NCI-H1092 (cell line): ENCODE measurements at regions not wholly inside any gene's neighbourhood (a gene's known extent, or its start where the extent isn't known, plus 50 kb on each side); places are given as distances from the start of the nearest gene placed in this dataset.

Experiments
- DNase-seq: peaks from one replicate; lab custom pipeline; 2025; lab: John Stamatoyannopoulos, UW

DNA sequence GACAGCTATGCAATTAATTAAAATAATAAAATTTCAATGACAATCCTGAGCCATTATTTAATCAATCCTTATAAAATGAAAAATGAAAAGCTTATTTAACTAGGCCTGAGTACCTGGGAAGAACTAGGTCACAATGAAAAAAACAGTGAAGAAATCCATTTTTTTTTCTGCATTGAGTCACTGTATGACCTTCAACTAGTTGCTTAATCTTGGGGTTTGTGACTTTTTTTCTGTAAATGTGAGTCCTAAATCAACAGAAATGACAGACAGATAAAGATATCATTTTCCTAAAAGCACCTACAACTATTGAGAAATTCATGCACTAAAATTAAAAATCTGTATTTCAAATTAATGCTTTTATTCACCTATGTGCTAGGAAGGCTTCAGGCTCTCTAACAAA is 96.8 kb downstream of the TMEM26 start:
- DNase-seq, result no peak

DNA sequence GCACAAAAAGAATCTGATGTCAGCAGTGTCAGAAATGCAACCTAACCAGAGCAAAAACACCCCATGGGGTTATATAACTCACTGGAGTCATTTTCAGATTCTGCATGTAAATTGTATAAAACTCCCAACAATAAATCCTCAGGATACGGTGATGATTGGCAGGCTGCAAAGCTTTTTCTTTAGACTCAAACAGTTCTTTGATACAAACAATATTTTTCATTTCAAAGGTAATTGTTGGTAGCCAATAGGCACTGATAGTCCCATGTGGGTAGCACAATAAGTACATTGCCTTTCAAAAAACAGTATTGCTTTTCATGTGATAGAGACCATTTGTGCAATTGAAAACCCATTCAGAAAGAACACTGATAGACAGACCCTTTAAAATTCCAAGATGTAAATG is 98.0 kb downstream of the TMEM26 start:
- no peak for DNase-seq

DNA sequence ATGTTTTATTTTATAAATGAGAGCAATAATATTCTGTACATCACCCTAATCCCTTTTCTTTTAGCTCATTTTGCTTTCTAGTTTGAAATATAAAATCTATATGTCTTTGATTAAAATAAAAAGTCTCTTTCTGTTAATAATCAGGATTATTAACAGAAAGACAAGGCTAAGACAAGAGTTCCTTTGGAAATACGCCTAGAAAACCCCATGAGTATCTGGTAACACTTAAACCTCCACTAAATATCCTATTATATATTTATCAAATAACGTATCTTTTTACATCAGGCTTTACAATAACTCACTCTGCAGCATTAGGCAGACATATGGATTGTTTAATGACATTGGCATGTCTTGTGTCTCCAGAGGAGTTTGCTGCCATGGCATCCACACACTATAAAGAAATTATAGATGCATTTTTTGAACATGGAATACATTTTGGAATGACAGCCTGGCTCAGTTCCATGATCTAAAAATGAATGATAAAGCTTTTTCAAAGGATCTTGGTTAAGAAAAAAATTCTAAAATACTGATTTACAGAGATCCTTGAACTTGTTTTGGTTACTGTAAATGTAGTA is 98.7 kb downstream of the TMEM26 start:
- DNase-seq, result no peak

DNA sequence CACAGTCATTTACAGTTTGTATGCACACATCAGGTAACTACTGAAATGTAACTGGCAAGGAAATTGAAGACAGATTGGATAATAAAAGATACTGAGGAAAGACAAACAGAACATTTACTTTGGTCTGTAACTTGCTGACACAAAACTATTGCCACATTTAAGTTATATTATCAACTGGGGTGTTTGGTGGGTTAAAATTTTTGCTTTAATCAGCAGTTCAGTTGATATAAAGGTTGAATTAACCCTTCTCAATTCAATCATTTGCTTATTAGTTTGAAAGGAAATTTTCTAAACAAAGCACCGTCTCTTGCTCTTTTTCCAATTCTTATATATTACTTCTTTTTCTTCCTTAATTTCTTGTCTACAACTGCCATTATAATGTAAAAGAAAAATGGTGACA is 102.4 kb downstream of the TMEM26 start:
- no peak for DNase-seq

DNA sequence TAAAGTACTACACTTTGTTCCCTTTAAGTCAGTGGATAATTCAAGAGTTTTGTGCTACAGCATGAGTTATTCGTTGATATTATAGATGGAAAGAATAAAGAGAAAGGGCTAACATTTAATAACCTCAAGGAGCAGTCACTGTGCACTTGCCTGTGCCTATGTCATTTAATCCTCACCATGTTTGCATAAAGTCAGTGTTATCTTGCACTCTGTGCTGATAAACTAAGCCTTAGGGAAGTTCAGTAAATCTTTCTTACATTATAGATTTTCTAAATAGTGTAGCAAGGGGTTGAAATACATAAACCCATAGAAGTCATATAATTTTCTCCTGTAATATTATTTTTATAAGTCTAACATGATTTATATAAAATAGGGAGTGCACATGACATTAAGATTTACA is 103.1 kb downstream of the TMEM26 start:
- no peak for DNase-seq

DNA sequence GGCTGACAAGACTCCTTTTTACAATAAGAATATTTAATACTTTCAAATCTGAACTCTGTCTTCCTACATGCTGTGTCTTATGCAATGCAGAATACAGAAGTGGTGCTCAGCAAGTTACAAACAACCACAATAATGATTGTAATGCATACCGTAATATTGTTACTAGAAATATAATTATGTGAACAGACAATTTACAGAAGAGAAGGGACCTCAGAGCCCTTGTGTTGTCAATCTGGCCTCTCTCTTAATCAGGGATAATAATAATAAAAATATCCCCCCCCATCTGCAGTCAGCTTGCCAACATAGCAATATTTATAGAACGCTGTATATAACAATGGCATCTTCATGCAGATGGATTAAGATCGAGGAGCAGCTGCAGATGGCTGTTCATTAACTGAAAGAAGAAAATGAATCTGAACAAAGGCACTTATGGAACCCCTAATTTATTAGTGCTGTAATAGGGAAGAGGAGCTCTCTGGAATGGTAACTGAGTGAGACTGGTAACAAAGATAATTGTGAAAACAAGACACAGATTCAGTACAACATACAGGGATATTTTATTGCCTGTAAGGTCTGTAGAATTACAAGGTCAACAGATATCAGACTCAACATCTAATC is 106.3 kb downstream of the TMEM26 start:
- DNase-seq, result no peak

DNA sequence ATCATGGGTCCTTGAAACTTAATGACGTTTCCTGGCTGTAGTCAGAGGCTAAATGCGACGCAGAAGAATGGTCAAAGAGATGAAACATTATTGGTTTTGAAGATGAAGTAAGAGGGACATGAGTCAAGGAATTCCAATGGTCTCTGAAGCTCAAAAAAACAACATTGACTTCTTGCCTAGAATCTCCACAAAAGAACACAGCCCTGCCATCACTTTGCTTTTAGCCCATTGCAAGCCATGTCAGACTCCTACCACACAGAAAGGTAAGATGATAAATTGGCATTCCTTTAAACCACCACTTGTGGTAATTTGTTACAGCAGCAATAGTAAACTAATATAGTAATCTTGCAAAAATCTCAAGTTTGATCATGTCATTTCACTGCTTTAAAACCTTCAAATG is 109.4 kb downstream of the TMEM26 start:
- no peak for DNase-seq

DNA sequence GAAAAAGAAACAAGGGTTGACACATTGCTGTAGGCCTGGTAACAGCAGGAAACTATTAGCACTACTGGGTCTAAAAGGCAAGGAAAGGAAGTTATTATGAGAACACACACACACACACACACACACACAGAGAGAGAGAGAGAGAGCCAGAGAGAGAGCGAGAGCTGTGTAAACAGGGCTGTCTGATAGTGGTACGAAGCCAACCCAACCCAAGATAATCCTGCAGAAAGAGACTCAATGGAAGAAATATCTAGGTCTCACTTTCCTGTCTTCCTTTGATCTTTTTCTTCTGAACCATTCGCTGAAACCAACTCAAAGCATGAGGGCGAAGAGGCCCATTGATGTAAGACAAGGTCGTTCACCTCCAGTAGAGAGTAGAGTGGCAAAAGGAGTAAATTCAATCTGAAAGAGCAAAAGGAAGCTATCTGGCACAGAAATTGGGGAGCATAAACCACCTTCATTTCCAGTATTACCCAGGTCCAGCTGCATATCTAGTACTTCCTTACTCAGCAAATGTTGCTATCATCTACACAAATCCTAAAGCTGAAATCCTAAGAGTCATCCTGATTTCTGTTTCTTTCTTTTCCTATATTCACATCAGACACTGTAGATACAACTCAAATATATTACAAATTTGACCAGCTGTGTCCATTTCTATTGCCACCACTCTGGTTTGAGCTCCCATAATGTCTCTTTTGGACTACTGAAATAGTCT is 110.2 kb downstream of the TMEM26 start:
- no peak for DNase-seq

DNA sequence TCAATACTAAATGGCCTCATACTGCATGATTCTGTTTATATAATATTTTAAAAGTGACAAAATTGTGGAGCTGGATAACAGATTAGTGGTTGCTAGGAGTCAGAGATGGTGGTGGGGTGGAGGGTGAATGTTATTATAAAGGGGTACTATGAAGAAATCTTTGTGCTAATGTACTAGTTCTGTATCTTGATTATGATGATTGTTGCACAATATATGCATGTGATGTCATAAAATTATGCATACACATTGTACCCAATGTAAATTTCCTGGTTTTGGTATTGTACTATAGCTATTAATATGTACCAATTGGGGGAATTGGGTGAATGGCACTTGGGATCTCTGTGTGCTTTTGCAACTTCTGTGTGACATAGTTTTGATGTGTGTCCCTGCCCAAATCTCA is 112.2 kb downstream of the TMEM26 start:
- no peak for DNase-seq

DNA sequence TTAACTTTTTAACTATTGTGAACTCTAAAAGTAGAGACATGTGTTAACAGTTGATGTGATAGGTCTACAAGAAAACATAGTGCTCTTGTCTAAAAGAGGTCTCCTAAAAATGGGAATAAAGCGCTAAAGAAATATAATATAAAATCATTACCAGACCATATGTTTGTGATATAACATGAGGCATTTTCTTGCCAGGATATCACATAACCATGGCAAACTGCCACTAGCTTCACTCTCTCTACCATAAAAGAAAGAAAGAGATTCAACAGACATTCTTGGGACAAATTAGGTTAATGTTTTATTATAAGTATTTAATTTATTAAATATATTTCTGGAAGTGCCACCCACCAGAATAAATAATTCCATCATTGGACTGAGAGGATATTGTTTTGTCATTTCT is 115.0 kb downstream of the TMEM26 start:
- no peak for DNase-seq

DNA sequence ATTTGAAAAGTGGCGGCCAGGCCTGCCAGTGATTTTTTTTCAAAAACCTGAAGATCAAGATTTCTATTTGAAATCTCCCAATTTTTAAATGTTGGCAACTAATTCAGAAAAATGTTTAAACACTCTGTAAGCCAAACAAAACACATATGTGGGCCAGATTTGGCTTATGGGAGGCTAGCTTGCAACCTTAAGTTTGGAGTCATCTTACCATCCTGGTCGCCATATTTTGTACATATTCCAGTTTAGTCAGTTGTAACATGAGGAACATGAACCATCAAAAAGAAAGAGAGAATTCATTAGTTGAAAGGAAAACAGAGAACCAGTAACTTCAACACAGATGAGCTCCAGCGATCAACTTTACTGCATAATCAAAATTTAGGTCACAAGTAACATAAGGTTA is 115.4 kb downstream of the TMEM26 start:
- DNase-seq, result no peak

DNA sequence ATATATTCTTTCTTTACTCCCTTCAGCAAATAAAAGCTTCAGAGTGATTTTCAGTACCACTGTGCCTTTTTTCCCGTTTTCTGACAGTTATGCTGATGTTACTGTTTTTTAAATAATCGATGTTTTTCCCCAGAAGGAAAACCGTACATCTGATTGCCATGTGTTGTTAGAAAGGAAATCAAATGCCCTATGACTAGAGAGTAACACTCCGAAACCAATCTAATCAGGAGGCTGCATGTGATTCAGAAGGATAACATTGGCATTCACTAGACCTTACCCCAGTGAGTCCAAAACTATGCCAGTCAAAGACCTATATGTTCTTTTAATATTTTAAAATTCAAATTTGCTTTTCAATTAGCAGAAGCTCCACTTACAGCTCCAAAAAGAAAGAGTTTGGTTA is 116.3 kb downstream of the TMEM26 start:
- no peak for DNase-seq

DNA sequence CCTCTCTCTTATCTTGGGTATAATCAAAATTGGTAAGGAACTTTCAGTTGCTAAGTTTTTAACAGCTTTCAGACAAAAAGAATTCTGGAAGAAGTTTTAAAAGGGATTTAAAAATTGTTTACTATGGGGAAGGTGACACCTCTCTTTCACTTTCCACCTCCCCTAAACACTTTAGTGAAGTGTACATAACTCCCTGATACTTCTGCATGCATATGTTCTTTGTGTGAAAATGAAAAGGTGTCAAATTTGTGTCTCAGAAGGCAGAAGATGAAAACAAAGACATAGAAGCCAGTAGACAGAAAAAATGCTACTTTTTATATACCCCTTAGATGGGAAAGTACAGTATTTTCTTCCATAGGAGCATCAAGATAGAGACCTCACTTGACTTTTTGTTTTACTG is 117.8 kb downstream of the TMEM26 start:
- no peak for DNase-seq

DNA sequence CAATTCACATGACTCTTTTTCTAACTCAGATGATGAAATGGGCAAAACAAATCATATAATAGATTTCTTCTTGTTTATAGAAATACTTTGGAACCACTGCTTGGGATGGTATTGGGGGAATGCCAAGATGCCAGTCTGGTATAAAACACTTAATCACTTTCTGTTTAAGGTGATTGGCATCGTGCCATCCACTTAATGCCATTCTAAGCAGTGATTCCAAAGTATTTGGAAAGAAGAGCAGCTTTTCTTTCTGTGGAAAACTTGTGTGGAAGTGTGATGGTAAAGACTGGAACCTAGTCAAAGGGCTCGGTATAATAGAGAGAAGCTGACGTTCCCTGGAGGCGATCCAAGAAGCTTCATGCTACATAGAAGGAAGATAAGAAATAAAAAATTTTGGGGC is 120.6 kb downstream of the TMEM26 start:
- DNase-seq, result no peak

DNA sequence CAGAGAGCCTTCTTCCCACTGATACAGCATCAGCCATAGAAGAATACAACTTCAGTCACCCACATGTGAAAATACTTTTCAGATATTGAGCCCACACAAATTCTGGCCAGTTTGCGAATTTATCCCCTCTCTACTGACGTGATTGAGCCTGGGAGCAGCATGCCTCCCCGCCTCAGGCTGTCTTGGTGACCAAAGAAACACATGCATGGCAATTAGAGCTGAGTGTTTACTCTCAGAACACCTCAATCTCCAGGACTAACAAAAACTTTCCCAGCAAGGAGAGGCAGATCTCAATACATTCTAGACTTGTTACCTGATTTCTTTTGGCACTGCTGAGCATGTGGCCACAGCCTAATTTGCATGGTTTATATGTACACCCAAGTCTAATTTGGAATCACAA is 122.5 kb downstream of the TMEM26 start:
- DNase-seq, result no peak

DNA sequence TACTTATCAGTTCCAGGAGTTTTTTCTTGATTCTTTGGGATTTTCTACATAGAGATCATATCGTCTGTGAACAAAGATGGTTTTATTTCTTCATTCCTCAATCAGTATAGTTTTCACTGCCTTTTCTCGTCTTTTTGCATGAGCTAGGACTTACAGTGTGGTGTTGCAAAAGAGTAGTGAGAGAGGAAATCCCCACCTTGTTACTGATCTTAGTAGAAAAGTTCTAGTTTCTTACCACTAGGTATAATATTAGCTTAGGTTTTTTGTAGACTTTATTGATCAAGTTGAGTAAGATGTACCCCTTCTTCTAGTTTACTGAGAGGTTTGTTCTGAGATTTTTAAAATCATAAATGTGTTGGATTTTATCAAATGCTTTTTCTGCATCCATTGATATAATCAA is 123.3 kb downstream of the TMEM26 start:
- DNase-seq, result no peak

DNA sequence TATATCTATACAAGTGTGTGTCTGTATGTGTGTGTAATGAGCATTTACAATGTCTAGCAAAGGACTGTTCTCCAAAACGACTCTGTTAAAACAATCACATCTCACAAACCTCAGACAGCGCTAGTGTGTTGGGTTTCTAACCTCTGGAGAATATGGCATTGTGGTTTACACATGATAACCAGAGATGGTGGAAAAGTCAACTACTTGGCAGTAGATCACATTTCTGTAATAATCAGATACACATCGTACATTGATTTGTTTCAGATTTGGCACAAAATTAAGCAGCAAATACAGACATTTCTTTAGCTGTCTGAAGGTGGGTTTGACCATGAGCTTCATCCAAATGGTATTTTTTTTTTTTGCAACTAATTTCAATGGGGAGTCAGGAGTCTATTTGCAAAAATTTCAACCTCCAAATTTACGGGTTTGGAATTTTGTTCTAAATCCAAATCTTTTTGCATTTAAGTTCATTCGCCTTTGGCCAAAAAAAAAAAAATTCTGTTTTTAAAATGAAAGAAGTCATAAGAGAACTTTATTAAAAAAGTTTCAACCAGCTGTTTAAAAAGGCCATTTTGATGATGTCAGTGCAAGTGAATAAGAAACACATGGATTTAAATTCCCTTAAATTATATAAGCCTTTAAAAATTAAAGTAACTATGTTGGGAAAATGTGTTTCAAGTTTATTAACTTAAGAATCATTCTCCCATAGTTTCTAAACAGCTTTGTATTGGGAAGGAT is 127.8 kb downstream of the TMEM26 start:
- no peak for DNase-seq

DNA sequence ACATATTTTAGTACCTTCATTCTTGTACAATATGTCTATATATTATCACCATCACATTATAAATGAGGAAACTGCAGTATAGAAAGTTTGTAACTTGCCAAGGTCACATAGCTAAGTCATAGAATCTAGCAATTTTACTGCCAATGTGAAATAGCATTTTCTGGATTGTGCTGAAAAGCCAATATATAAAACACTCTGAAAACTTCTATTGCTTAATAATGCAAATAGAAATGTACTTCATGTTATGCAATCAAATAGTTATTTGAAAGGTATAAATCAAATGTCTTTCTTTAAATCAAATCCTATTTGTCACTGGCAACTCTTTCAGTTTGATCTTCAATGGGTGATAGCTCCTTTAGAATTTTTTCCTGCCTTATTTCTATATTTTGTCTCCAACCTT is 129.5 kb downstream of the TMEM26 start:
- no peak for DNase-seq

DNA sequence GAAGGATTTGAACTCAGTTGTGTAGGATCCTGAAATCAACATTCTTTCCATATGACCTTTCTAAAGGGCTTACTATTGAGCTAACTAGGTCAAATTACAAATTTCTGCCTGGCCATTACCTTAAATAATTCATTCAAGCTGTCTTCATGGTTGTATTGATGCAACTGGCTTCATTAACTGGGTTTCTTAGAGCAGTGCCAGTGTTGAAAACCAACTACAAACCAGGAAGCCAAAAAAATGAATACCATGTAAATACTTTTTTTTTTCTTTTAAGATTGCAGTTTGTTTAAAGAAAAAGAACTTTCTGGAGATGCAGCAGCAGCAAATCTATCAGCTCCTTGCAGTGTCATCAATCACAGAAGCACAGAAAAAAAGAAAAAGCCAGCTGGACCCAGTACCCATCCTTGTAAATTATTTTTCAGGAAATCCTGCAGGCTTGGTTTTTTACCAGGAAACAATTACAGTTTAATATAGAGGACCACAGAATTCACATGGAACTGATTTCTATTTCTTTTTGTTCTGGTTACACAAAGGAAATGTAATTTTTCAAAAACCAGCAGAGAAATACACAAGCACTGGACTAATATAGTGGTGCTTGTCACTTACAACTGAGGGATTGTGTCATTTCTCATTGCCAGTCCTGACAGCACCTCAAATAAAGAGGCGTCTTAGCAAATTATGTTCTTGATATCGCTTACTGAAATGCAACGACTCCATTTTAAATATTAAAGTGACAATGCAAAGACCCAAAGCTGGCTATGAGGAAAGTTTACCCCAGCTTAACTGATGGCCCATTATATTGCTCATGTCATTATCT is 131.9 kb downstream of the TMEM26 start:
- no peak for DNase-seq

DNA sequence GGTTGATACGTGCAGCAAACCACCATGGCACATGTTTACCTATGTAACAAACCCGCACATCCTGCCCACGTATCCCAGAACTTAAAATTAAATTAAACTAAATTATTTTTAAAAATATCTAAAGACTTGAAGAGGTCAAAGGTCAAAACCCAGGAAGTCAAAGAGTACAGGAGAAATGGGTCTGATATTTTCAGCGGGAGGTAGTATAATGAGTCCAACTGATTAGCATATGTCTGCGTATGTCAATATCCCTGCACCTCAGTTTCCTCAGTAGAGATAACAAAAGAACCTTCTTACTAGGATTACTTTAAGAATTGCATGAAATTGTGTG is 133.0 kb downstream of the TMEM26 start:
- DNase-seq, result no peak

DNA sequence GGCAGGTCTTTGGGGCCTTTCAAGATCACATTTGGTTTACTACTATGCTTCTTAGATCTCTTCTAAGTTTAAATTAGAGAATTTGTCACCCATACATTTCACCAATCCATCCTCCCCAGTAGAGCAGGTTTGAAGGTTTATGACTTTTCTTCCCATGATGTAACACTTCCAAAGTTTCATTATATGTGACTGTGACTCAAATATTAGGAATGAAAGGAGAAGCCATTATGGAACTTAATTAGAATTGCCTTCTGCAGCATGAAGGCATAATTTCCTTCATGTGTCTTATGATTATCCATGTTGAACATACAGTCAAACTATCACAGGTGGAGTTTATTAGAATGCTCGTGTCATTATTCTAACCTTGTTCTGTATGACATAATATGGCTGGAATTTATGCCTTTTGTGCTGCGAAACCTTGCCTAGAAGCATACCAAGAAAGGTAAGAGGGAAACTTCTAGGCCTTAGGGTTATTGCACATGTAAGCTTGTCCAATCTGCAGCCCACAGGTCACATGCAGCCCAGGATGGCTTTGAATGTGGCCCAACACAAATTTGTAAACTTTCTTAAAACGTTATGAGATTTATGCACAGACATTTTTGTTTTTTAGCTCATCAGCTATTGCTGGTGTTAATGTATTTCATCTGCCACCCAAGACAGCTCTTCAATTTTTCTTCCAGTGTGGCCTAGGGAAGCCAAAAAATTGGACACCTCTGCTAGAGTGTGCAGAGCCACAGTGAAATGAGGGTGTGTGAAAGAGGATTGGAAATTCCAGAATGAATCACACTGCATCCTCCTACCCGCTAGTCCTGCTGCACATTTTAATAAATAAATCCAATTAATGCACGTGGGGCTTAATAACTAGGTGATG is 133.6 kb downstream of the TMEM26 start:
- no peak for DNase-seq
